Lower lobe of right lung (tissue), 2 donors: ENCODE measurements at regions not wholly inside any gene's neighbourhood (a gene's known extent, or its start where the extent isn't known, plus 50 kb on each side); places are given as distances from the start of the nearest gene placed in this dataset.

Experiments used
- ATAC-seq, 2 donors: fragments of 200-7000 bp; cut with Tn5 transposase; one replicate each; pipeline ENCODE4 v1.9.1; 2020 to 2022; ENCODE audit warnings: mild to moderate bottlenecking in 2 of 2, moderate library complexity in 2 of 2
- DNase-seq: peaks from one replicate; pipeline ENCODE4 v3.0.0-alpha.2; 2020
- H3K27ac ChIP-seq: fragments of 200-600 bp; one replicate; pipeline ENCODE4 v1.8.0; 2022
- H3K27me3 ChIP-seq: fragments of 200-600 bp; one replicate; pipeline ENCODE4 v1.8.0; 2022; ENCODE audit warnings: low read depth
- H3K36me3 ChIP-seq: fragments of 200-600 bp; one replicate; pipeline ENCODE4 v1.8.0; 2022; ENCODE audit warnings: mild to moderate bottlenecking
- H3K4me1 ChIP-seq: fragments of 200-600 bp; one replicate; pipeline ENCODE4 v1.8.0; 2022
- H3K4me3 ChIP-seq: fragments of 200-600 bp; one replicate; pipeline ENCODE4 v1.8.0; 2022; ENCODE audit warnings: mild to moderate bottlenecking
- H3K9me3 ChIP-seq: fragments of 200-600 bp; one replicate; pipeline ENCODE4 v1.8.0; 2022
- intact Hi-C: fragments of 100-400 bp; cut with DNase I; formaldehyde crosslinking; loops from one replicate; pipeline ENCODE4 v1.11.0; 2022
- TF ChIP-seq, protein P1 (sequence below): fragments of 200-600 bp; IDR thresholded peaks from one replicate; pipeline ENCODE4 v1.8.0; 2022; ENCODE audit warnings: antibody characterized with exemption, mild to moderate bottlenecking
- donor health status: DM: no; HTN: yes; CAD: no; lungs with severe emphysema.

DNA sequence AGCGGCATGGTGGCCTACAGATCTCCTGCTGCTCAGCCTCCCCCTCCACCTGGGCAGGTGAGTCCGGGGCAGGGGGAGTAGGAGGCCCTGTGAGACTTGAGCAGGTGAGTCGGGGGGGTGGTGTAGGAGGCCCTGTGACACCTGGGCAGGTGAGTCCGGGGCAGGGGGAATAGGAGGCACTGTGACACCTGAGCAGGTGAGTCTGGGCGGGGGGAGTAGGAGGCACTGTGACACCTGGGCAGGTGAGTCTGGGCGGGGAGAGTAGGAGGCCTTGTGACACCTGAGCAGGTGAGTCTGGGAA is 299.3 kb downstream of the BRD1 start:
- Histone ChIP-seq H3K36me3 (no peaks in the 10 kb centered on the region), H3K27me3 (peaks cover 3% of the 10 kb centered on the region), H3K4me1 (no peaks in the 10 kb centered on the region), H3K9me3 (no peaks in the 10 kb centered on the region), H3K4me3 (no peak overlapping the region), H3K27ac (no peak overlapping the region)
- ATAC-seq (no peak), DNase-seq (no peak)
- TF ChIP-seq, protein P1, sequence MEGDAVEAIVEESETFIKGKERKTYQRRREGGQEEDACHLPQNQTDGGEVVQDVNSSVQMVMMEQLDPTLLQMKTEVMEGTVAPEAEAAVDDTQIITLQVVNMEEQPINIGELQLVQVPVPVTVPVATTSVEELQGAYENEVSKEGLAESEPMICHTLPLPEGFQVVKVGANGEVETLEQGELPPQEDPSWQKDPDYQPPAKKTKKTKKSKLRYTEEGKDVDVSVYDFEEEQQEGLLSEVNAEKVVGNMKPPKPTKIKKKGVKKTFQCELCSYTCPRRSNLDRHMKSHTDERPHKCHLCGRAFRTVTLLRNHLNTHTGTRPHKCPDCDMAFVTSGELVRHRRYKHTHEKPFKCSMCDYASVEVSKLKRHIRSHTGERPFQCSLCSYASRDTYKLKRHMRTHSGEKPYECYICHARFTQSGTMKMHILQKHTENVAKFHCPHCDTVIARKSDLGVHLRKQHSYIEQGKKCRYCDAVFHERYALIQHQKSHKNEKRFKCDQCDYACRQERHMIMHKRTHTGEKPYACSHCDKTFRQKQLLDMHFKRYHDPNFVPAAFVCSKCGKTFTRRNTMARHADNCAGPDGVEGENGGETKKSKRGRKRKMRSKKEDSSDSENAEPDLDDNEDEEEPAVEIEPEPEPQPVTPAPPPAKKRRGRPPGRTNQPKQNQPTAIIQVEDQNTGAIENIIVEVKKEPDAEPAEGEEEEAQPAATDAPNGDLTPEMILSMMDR, result no peak
- intact Hi-C loops, result no loop called here

DNA sequence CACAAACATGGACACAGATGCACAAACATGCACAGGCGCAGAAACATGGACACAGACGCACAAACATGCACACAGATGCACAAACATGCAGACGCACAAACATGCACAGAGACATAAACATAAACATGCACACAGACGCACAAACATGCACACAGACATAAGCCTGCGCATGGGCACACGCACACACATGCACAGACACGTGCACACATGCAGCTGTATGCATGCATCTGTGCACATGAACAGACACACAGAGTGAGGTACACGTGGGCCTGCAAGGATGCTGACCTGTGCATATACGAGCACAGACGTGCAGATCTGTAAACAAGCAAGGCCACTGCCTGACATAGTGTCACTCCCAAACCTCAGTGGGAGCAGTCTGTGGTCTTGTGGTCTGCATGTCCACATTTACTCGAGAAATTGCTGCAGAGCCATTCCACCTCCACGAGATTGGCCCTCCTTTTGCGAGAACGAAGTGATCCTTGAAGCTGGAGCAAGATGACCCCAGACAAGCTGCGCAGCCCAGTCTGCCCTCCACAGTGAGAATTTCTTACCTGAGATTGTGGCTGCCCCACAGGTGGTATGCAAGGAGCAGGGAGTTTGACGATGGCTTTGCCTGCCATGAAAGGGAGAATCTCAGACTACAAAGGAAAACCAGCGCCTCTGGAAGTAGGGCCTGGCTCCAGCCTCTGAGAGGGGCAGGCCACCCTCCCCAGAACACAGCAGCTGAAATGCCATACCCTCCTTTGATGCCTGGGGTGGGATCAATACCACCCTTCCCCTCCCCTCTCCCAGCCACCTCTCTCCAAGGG is 299.9 kb downstream of the BRD1 start:
- intact Hi-C loops, result no loop called here
- H3K27me3 ChIP-seq, result peaks cover 4% of the 10 kb centered on the region
- no peaks in the 10 kb centered on the region for H3K9me3 ChIP-seq
- ATAC-seq (no peak), DNase-seq (no peak)
- H3K27ac ChIP-seq, result no peak overlapping the region
- TF ChIP-seq, protein P1, result no peak
- H3K36me3 ChIP-seq, result no peaks in the 10 kb centered on the region
- H3K4me1 ChIP-seq, result no peaks in the 10 kb centered on the region
- no peak overlapping the region for H3K4me3 ChIP-seq

DNA sequence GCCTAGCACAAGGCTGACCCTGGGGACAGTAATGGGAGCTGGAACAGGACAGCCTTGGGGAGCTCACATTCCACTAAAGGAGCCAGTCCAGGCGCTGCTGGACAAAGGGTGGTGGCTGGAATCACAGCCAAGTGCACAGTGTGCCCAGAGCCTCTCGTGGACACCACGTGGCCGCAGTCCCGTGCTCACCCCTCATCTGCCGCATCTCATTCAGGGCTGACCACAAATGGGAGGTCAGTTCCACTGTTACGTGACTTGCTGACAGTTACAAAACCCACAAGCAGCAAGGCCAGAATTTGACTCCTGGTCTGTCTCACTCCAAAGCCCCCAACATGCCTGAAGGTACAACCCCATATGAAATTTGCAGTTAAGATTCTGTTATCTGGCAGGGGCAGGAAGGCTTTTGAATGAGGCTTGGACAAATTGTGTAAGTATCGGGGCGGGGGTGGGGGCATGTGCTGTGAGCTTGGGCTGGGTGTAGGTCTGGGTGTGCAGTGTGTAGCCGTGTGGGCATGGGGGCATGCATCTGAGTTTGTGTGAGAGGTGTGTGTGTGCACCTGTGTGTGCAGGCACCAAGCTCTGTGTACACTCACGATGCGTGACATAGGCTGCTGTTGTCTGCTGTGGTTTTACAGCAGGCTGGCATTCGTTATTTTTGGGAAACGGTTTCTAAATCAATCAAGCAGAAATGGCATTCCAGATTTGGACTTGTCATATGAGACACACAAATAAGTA is 301.7 kb downstream of the BRD1 start:
- H3K27me3 ChIP-seq, result peaks cover 4% of the 10 kb centered on the region
- ATAC-seq (peak in 1 of 2 donors; percentile 41), DNase-seq (no peak)
- H3K4me3 ChIP-seq, result no peak overlapping the region
- TF ChIP-seq, protein P1, result no peak
- H3K4me1 ChIP-seq, result no peaks in the 10 kb centered on the region
- H3K36me3 ChIP-seq, result no peaks in the 10 kb centered on the region
- no peaks in the 10 kb centered on the region for H3K9me3 ChIP-seq
- no peak overlapping the region for H3K27ac ChIP-seq
- intact Hi-C loops, result no loop called here

DNA sequence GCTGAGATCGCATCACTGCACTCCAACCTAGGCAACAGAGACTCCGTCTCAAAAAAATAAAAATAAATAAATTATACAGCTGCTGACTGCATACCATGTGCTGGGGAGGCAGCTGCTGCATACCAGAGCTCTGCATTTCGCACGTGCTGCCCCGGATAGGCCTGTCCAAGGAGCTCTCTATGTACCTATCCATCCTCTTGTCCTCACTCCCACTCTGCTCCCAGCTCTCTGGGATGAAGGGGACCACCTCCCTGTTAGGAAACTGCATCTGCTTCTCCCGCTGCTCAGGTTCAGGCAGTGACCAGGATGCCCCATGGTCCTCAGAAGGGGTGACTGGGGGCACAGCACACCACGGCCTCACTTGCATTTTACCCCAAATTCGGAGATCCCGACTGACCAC is 302.3 kb downstream of the BRD1 start:
- Histone ChIP-seq H3K4me1 (no peaks in the 10 kb centered on the region), H3K9me3 (no peaks in the 10 kb centered on the region), H3K4me3 (no peak overlapping the region), H3K36me3 (no peaks in the 10 kb centered on the region), H3K27ac (no peak overlapping the region), H3K27me3 (peaks cover 4% of the 10 kb centered on the region)
- TF ChIP-seq, protein P1, result no peak
- ATAC-seq (no peak), DNase-seq (no peak)
- intact Hi-C loops, result no loop called here

DNA sequence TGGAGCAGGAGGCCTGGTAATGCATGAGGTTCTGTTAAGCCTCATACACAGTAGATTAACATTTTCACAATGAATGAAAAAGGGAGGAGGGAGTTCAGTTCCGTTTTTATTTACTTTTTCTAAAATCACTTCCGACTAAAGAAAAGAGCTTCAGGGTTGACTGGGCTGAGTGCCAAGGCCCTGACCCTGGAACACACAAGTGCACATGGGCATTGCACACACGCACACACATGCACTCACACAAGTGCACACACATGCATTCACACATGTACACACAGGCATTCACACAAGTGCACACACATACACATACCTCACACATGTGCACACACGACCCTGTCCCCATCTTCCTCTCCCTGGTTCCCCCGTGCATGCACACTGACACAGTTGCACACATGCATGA is 303.3 kb downstream of the BRD1 start:
- Histone ChIP-seq H3K9me3 (no peaks in the 10 kb centered on the region), H3K36me3 (no peaks in the 10 kb centered on the region), H3K4me3 (no peak overlapping the region), H3K27ac (no peak overlapping the region), H3K27me3 (peaks cover 4% of the 10 kb centered on the region), H3K4me1 (no peaks in the 10 kb centered on the region)
- intact Hi-C loops, result no loop called here
- TF ChIP-seq, protein P1, result no peak
- no peak for DNase-seq
- ATAC-seq, result no peak
